GM19240 (cell line): ENCODE measurements at regions not wholly inside any gene's neighbourhood (a gene's known extent, or its start where the extent isn't known, plus 50 kb on each side); places are given as distances from the start of the nearest gene placed in this dataset.

Experiments
- DNase-seq: peaks from one replicate; pipeline ENCODE4 v3.0.0; 2011; ENCODE audit warnings: low spot score; ENCODE audit not compliant: insufficient read length

DNA sequence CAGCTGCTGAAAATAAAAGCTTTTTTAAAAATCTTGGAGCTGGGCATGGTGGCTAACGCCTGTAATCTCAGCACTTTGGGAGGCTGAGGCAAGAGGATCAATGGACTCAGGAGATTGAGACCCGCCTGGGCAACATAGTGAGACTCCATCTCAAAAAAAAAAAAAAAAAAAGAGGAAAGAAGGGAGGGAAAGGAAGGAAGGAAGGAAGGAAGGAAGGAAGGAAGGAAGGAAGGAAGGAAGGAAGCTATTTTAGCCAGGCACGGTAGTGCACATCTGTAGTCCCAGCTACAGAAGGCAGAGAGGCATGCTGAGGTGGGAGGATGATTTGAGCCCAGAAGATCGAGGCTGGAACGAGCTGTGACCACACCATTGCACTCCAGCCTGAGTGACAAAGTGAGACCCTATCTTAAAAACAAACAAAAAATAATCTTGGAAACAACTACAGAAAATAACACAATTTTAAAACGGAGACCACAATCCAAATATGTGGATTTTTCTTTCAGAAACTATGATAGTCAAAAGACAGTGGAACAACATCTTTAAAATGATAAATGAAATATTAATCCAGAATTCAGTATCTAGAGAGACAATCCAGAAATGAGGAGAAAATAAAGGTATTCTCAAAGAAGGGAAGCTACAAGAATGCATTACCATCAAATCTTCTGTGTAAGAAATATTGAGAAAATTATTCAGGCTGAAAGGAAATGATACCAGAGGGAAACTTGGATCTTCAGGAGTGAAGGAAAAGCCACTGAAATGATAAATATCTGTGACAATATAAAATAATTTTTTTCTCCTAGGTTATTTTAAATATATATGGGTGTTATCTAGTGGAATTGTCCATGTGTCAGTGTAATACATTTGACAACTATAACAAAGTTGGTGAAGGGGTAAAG is 182.0 kb downstream of the GPX5 start:
- DNase-seq: no peak

DNA sequence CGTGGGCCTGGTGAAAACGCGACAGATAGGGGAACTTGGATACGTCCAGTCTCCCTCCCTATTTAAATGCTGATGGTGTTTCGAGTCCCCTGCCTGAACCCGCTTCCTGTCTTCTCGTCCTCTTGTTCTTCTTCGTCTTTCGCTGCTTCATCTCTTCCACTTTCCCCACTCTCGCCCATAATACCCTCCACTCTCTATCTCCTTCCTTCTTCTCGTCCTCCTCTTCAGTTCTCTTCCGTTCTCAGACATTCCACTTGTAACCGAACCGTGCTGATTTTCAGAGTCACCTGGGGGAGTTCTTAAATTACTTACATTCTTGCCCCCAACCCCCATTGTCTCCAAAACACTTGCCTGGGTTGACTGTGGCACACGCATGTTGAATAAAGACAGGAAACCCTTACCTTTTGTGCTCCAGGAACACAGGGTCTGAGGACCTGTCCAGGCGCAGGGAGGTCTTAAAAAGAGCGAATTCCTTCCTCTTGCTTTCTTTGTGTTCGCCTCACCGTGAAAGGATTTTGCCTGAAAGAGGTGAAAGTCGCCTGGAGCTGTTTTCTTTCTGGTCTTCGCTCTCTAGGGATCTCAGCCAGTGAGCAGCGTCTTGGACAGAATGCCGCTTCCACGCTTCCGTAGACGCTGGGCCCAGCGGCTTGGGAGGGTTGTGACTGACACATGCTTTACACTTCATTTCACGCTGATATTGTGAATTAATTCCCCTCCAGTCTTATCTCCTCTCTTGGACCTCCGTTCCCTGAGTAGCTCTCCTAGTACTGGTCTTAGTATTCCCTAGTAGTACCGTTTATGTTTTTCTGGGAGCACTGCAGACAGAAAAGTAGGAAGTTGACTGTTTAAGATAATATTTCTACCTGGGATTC is 184.0 kb downstream of the GPX5 start:
- DNase-seq: no peak

DNA sequence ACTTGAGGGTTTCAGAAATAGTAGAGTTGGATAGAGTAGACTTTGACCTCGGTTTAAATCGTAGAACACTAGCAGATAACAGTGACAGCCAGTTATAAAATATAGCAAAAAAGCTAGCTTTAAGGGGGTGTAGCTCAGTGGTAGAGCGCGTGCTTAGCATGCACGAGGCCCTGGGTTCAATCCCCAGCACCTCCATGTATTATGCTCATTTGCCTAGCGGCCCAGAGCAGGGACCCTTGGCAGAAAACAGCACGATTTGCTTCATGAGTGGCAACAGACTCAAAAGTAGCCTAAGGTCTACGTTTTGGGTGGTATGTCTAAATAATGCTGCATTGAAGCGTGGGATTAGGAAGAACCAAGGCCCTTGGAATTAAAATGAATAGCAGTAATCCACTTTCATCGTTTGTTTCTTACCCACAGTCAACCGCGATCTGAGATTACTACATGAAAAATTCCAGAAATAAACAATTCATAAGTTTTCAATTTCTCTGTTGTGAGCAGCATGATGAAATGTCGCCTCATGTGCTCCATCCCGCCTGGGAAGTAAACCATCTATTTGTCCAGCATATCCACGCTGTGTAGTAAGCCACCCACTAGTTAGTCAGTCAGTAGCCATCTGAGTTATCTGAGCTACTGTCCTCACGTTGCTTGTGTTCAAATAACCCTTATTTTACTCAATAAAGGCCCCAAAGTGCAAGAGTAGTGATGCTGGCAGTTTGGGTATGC is 184.9 kb downstream of the GPX5 start:
- DNase-seq: no peak

DNA sequence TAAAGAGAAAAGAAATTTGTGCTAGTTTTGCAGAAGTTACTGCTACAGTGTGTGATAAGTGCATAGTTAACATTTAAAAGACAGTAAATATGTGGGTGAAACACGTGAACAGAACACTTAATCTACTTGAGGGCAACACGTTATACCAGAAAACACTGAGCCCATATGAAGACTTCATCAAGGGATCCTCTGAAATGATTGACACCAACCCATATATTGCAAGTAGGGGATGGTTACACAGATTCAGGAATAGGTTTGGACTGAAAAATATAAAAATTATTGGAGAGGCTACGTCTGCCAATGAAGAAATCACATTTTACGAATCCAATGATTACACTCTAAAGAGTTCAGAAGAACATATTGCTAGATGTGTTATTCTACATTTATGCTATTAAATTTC is 185.6 kb downstream of the GPX5 start:
- no peak for DNase-seq

DNA sequence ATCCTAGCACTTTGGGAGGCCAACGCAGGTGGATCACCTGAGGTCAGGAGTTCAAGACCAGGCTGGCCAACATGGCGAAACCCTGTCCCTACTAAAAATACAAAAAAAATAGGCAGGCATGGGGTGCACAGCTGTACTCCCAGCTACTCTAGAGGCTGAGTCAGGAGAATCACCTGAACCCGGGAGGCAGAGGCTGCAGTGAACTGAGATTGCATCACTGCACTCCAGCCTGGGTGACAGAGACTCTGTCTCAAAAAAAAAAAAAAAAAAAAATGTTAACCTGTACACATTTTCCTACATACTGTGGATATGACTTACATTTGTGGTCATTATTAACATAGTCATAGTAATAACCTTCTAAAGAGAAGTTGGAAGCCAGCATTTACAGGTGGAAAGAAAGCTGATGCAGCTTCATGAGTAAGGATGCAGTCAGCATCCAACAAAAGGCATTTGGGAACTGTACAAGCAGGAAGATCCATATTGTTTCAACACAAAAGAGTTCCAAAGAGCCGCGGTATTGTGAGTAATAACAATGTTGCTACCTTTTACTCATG is 186.2 kb downstream of the GPX5 start:
- no peak for DNase-seq

DNA sequence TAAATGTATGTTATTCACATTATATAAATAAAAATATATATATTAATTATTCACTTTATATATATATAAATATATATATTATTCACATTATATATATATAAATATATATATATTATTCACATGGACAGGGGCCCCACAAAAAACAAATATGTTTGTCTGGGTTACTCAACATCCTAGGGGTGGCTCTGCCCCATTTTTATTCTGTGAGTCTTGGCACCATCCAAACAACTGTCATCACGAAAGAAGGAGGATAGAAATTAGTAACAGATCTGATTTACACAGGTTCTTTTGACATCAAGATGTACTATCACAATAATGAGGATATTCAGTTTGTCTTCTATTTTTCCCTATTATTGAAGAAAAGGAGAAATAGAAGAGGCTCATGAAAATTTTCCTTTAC is 187.3 kb downstream of the GPX5 start:
- DNase-seq: no peak

DNA sequence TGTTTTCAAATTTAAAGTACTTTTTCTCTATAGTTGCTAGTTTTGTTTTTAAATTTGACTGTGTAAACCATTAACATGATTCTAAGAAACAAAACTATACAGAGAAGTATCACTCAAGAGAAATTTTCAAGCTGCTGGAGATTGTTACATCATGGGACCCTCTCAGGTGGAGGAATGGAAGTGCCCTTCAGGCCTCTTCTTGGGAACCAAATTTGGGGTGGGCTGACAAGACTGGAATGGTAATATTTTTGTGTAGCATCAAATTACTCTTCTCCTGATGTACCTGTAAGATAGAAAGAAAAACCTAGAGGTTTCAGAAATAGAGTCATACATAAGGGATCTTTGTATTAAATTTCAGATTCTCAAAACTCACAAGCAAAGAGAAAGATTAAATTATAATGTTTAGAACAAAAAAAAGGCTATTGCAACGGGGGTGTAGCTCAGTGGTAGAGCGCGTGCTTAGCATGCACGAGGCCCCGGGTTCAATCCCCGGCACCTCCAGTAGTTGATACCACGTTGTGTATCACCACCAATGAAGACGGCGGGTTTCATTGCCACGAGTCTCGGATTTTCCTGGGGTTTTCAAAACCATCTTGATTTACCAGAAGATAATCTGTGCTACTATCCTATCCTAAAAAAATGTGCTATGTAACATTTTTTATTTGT is 193.7 kb downstream of the GPX5 start:
- DNase-seq: no peak

DNA sequence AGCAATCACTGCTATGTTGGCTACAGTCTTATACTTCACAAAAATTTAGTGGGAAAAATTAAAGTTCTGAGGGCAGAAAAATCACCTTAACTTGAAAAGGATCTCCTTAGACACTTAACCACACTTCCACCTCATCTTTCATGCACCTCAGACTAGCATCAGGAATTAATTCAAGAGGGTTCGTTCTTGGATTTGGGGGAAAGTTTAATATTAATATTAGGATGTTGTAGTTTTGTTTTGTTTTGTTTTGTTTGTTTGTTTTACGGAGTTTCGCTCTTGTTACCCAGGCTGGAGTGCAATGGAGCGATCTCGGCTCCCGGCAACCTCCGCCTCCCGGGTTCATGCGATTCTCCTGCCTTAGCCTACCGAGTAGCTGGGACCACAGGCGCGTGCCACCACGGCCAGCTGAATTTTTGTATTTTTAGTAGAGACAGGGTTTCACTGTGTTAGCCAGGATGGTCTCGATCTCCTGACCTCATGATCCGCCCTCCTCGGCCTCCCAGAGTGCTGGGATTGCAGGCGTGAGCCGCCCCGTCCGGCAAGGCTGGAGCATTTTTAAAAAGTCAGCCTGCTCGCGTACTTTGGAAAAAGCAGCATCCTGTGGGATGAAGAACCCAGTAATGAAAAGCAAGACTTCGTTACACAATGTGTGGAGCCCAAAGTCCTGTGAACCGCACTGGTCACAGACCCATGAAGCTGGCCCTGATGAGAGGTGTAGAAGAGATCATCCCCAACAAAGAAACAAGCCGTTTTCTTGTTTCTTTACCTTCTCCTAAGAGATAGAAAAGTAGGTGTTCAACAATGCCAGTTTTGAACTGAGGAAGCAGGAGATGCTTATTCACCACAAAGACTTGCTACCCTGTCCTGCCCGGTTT is 194.9 kb downstream of the GPX5 start:
- no peak for DNase-seq

DNA sequence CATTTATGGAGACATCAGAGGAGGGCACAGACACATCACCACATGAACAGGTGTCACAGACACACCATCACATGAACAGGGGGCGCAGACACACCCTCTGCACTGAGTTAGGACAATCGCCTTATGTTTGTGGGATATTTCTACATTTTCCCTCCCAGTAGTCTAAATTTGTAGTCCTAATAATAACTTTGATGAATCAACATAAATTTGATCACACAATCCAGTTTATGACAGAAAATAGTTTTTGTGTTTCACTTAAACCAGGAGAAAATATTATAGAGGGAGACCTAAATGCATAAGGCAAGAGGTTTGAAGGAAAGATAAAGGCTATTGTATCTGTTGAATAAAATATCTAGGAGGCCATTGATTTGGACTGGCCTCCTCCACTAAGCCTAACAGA is 195.7 kb downstream of the GPX5 start:
- no peak for DNase-seq

DNA sequence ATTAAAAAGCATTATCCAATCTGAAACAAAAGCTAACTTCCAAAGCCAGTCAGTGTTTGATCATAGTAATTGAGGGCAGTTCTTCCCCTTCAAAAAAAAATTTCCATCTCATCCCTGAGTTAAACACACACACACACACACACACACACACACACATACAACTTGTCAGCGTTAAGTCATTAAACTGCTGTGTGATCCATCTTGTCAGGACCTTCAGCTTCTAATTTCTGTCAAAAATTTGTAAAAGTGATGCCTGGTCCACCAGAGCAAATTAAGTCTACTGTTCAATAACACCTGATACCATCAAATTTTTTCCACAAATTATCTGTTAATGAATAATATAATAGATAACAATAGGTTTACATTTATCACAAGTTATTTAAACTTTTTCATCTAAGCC is 198.7 kb downstream of the GPX5 start:
- no peak for DNase-seq

DNA sequence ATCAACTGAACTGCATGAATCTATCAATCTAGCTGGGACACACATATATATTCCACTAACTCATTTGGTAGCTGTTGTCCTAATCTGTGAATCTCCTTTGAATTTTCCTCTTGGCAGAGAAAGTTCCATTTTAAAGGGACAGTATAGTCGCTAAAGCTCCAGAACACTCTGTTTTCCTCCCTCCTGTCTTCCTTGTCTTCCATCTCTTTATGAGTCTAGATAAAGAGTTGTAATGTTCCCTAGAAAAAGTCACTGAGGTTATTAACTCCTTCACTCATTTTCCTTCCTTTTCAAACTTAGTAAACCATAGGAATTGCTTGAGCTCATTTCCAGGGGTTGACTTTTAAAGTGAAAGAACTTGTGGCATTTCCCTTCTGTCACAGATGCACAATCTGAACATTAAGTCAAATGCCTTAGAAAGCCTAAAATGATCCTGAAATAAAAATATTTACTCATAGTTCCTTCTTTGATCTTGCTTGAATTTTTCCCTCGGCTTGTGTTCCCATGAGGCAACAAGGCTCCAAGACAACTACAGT is 198.4 kb downstream of the TRIM27 start:
- no peak for DNase-seq

DNA sequence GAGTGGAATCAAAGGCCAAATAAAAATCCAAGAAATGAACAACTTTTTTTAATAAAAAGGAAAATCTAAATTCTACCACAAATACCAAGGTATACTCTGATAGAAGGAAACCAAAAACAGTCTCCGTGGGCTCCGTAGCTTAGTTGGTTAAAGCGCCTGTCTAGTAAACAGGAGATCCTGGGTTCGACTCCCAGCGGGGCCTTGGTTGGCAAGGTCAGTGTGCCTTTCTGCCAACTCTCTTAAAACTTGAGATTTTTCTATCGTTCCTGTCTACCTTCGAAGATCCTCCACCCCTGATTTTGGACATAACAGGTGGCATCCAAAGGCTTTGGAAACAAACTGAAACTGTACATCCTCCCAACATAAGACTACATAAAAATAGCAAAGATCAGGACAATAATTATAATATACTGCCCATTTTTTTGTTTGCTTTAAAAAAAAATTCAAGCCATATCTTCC is 197.9 kb downstream of the TRIM27 start:
- no peak for DNase-seq

DNA sequence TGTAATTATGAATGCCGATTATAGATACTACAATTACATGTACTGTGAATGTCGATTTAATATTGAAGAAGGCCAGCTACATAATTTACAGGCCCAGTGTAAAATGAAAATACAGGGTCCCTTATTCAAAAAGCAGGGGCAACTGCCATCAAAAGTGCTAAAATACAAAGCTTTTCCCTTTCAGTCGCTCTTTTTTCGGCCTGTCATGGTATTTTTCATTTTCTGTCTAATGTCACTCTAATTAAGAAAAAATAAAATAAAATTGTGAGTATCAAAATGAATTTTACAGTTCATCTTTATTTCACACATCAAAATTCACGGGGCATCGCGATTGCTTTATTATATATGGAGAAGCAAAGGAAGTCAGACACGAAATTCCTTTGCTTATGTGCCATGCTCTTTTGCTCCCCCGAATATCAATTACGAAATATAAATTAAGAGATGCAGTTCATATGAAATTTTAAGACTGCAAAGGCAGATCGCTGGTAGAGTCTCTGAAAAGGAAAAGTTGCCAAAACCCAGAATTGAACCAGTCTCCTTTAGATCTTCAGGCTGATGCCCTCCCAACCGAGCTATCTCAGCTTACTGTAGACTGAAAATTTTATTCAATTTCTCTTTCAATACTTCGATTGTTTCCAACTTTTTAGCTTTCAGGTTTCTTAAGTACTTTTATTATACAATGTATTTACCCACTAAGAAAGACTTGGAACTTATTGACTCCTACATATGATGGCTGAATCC is 197.0 kb downstream of the TRIM27 start:
- no peak for DNase-seq

DNA sequence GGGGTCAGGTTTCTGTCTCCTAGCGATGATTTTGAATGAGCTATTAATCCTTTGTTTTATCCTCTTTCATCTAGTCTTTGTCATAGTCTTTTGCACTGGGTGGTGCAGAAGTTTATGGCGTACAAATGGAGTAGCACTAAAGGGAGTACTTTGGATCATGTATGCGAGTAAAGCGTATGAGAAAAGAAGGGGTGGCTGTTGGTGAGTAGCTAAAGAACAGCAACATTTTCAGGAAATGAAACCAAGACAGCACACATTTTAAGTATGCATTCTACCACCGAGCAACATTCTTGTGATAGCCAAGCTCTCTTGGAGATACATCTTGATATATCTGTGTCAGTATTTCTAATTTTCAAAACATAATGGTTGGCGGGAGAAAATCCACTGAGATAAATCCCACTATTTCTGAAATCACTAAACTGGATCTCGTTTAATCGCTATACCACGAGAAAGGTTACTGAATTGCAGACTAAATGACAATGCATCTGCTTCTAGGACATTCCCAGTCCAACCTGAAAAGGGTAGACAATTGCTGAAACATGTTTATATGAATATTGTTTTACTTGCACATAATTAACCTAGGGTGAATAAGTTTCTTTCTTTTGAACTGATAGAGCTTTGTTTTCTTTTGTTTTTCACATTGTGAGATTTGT is 196.1 kb downstream of the TRIM27 start:
- DNase-seq: no peak

DNA sequence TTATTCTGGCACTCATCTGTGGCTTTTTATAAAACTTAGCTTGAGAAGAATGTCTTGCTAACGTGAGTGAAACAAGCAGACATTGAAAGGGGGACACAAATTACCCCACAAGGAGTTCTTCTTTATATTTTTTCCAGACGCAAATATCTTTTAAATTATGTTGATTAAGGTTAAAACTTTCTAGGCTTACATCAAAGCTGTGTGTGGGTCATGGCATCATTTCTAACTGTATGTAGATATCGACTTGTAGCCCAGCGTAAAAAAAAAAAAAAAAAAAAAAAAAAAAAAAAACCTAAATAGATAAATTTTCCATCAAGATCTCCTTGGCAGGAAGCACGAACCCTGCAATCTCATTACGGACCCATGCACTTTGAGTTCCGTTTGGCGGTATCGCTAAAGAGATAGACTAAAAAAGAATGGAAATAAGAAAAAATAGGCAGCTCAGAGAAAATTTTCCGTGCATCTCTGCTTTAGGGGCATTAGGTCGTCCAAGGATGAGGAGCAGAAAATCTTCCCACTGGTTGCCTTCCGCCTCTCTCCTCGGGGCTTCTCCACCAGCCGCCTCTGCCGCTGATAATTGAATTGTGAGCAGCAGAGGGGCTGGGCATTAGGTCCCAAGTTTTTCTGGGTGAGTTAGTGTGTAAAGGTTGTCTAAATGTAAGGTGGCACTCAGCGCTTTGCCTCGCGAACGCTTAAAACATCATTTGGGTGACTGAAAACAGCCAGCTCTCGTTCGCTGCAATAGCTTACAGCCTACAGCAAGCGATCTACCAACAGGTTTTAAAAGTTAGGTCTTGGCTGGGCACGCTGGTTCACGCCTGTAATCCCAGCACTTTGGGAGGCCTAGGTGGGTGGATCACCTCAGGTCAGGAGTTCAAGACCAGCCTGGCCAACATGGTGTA is 194.0 kb downstream of the TRIM27 start:
- DNase-seq: no peak

DNA sequence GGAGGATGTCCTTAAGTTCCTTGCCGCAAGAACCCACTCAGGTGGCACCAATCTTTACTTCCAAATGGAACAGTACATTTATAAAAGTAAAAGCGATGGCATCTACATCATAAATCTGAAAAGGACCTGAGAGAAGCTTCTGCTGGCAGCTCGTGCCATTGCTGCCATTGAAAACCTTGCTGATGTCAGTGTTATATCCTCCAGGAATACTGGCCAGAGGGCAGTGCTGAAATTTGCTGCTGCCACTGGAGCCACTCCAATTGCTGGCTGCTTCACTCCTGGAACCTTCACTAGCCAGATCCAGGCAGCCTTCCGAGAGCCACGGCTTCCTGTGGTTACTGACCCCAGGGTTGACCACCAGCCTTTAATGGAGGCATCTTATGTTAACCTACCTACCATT is 191.7 kb downstream of the TRIM27 start:
- no peak for DNase-seq

DNA sequence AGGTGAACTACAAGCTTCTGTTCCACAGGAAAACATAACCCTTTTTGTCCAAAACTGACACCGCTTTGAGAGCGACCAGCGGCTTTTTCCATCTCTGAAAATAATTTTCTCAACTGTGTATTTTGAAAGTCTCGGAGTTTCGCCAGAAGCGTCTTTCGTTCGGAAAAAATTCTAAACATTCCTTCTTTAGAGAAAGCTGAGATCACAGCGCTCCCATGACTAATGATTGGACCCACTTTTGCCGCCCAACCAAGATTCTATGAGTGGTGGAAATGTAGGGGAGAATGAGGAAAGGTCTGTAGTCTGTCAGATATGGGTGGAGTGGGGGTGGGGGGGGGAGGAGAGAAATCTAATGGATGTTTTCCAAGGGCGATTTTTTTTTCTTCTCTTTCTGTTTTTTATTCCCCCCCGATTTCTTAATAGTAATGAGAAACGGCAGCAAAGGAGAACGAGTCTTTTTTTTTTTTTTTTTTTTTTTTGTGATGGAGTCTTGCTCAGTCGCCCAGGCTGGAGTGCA is 189.3 kb downstream of the TRIM27 start:
- no peak for DNase-seq
